H9 (cell line): ENCODE measurements at regions not wholly inside any gene's neighbourhood (a gene's known extent, or its start where the extent isn't known, plus 50 kb on each side); places are given as distances from the start of the nearest gene placed in this dataset.

Experiments used
- DNase-seq: peaks from one replicate; pipeline ENCODE4 v3.0.0-alpha.2; 2017
- H2AFZ ChIP-seq: one replicate; pipeline ENCODE4 v1.6.1; 2013; ENCODE audit warnings: mild to moderate bottlenecking, low read length, control low read depth, moderate library complexity
- H2AK5ac ChIP-seq: 2 replicates; pipeline ENCODE4 v1.6.1; 2013; ENCODE audit warnings: low read length, control low read depth, mixed read lengths; ENCODE audit not compliant: insufficient read length
- H2BK120ac ChIP-seq: one replicate; pipeline ENCODE4 v1.6.1; 2013; ENCODE audit warnings: low read depth, mild to moderate bottlenecking, low read length, control low read depth, inconsistent platforms; ENCODE audit not compliant: poor library complexity, severe bottlenecking
- H2BK12ac ChIP-seq: 2 replicates; pipeline ENCODE4 v1.6.1; 2013; ENCODE audit warnings: low read length, control low read depth, mixed read lengths, low read depth; ENCODE audit not compliant: insufficient read length
- H2BK15ac ChIP-seq: 2 replicates; pipeline ENCODE4 v1.6.1; 2013; ENCODE audit warnings: low read depth, low read length, control low read depth
- H2BK20ac ChIP-seq: one replicate; pipeline ENCODE4 v1.6.1; 2013; ENCODE audit warnings: low read depth, mild to moderate bottlenecking, low read length, control low read depth, inconsistent platforms; ENCODE audit not compliant: poor library complexity, severe bottlenecking
- H2BK5ac ChIP-seq: 2 replicates; pipeline ENCODE4 v1.6.1; 2013; ENCODE audit warnings: low read length, control low read depth, mixed read lengths; ENCODE audit not compliant: insufficient read length
- H3K14ac ChIP-seq: 2 replicates; pipeline ENCODE4 v1.6.1; 2013; ENCODE audit warnings: low read length, control low read depth; ENCODE audit not compliant: insufficient read depth
- H3K18ac ChIP-seq: 2 replicates; pipeline ENCODE4 v1.6.1; 2013; ENCODE audit warnings: low read depth, mild to moderate bottlenecking, mixed read lengths, low read length, control low read depth; ENCODE audit not compliant: insufficient read length
- H3K23ac ChIP-seq: 2 replicates; pipeline ENCODE4 v1.6.1; 2013; ENCODE audit warnings: low read length, control low read depth, mixed read lengths, low read depth; ENCODE audit not compliant: insufficient read length
- H3K23me2 ChIP-seq: 2 replicates; pipeline ENCODE4 v1.6.1; 2013; ENCODE audit warnings: low read depth, mild to moderate bottlenecking, mixed read lengths, low read length, control low read depth; ENCODE audit not compliant: insufficient read length, poor library complexity, severe bottlenecking
- H3K27ac ChIP-seq: 2 replicates; pipeline ENCODE4 v1.5.1; 2013; ENCODE audit warnings: low read length, control low read depth, mixed read lengths, low read depth; ENCODE audit not compliant: insufficient read length
- H3K27me3 ChIP-seq: 2 replicates; pipeline ENCODE4 v1.6.1; 2013; ENCODE audit warnings: low read length, control low read depth, inconsistent platforms; ENCODE audit not compliant: insufficient read depth
- H3K4ac ChIP-seq: 2 replicates; pipeline ENCODE4 v1.6.1; 2013; ENCODE audit warnings: low read depth, mild to moderate bottlenecking, control low read depth, inconsistent platforms, low read length, moderate library complexity
- H3K4me1 ChIP-seq: 2 replicates; pipeline ENCODE4 v1.6.1; 2013; ENCODE audit warnings: low read length, control low read depth, inconsistent platforms; ENCODE audit not compliant: insufficient read depth
- H3K4me2 ChIP-seq: 2 replicates; pipeline ENCODE4 v1.6.1; 2013; ENCODE audit warnings: low read length, control low read depth, mixed read lengths; ENCODE audit not compliant: insufficient read length, insufficient read depth
- H3K56ac ChIP-seq: 2 replicates; pipeline ENCODE4 v1.6.1; 2013; ENCODE audit warnings: low read depth, mild to moderate bottlenecking, mixed read lengths, low read length, control low read depth; ENCODE audit not compliant: insufficient read length
- H3K79me1 ChIP-seq: 2 replicates; pipeline ENCODE4 v1.6.1; 2013; ENCODE audit warnings: low read depth, mild to moderate bottlenecking, moderate library complexity, low read length, control low read depth, inconsistent platforms; ENCODE audit not compliant: insufficient read depth, poor library complexity, severe bottlenecking
- H3K79me2 ChIP-seq: 2 replicates; pipeline ENCODE4 v1.6.1; 2013; ENCODE audit warnings: low read length, control low read depth, inconsistent platforms; ENCODE audit not compliant: insufficient read depth
- H3K9ac ChIP-seq: 2 replicates; pipeline ENCODE4 v1.6.1; 2013; ENCODE audit warnings: low read length, control low read depth, mixed read lengths; ENCODE audit not compliant: insufficient read length; ENCODE audit errors: extremely low read depth
- H3K9me3 ChIP-seq: one replicate; pipeline ENCODE4 v1.6.1; 2013; ENCODE audit warnings: low read depth, low read length, inconsistent platforms; ENCODE audit not compliant: control insufficient read depth
- H3T11ph ChIP-seq: one replicate; pipeline ENCODE4 v1.6.1; 2013; ENCODE audit warnings: mild to moderate bottlenecking, low read length, control low read depth, inconsistent platforms
- H4K20me1 ChIP-seq: one replicate; pipeline ENCODE4 v1.6.1; 2013; ENCODE audit not compliant: control insufficient read depth, insufficient read length, insufficient read depth
- H4K5ac ChIP-seq: 2 replicates; pipeline ENCODE4 v1.6.1; 2013; ENCODE audit warnings: low read depth, mild to moderate bottlenecking, mixed read lengths, low read length, control low read depth; ENCODE audit not compliant: insufficient read length
- H4K8ac ChIP-seq: replicated peaks from 2 replicates; pipeline ENCODE4 v1.6.1; 2013; ENCODE audit warnings: low read length, control low read depth, mixed read lengths, low read depth; ENCODE audit not compliant: insufficient read length
- H4K91ac ChIP-seq: 2 replicates; pipeline ENCODE4 v1.6.1; 2013; ENCODE audit warnings: low read depth, mild to moderate bottlenecking, moderate library complexity, mixed read lengths, low read length, control low read depth; ENCODE audit not compliant: insufficient read length
- H3K27ac Mint-ChIP-seq, 3 experiments: 2 replicates in 2 of 3; 3 replicates in 1 of 3; pipeline ENCODE4 v1.8.0; 2020 to 2021; ENCODE audit warnings: mixed read lengths in 3 of 3, mild to moderate bottlenecking in 1 of 3, moderate library complexity in 1 of 3
- H3K27me3 Mint-ChIP-seq: 2 replicates; pipeline ENCODE4 v1.8.0; 2021; ENCODE audit warnings: low read depth, mild to moderate bottlenecking, moderate library complexity, mixed read lengths
- H3K36me3 Mint-ChIP-seq, 3 experiments: 2 replicates in 2 of 3; 3 replicates in 1 of 3; pipeline ENCODE4 v1.8.0; 2020 to 2021; ENCODE audit warnings: low read depth in 3 of 3, mixed read lengths in 3 of 3; ENCODE audit not compliant: insufficient read depth in 1 of 3
- H3K4me1 Mint-ChIP-seq, 2 experiments: 2 replicates each; pipeline ENCODE4 v1.8.0; 2020; ENCODE audit warnings: mixed read lengths in 2 of 2
- H3K4me3 Mint-ChIP-seq, 2 experiments: 2 replicates in 1 of 2; 3 replicates in 1 of 2; pipeline ENCODE4 v1.8.0; 2020 to 2021; ENCODE audit warnings: mild to moderate bottlenecking in 2 of 2, mixed read lengths in 2 of 2, moderate library complexity in 1 of 2
- H3K9me3 Mint-ChIP-seq, 2 experiments: 2 replicates in 1 of 2; 3 replicates in 1 of 2; pipeline ENCODE4 v1.8.0; 2020; ENCODE audit warnings: mild to moderate bottlenecking in 2 of 2, mixed read lengths in 2 of 2, moderate library complexity in 1 of 2
- WGBS: extraction: QIAGEN DNeasy Blood & Tissue Kit; methylation state at CpG from one replicate; pipeline ENCODE4 v1.1.7; 2013; ENCODE audit warnings: missing lambda C conversion rate, low lambda C conversion rate, mixed read lengths; ENCODE audit not compliant: insufficient read length; ENCODE audit errors: extremely low coverage; 5-methylcytosine and 5-hydroxymethylcytosine counted together
- TF ChIP-seq, protein P1 (sequence below): fragments of 200-600 bp; sonication (generic); conservative IDR thresholded peaks from 3 replicates; pipeline ENCODE4 v1.8.0; 2021; ENCODE audit warnings: antibody characterized with exemption, mild to moderate bottlenecking

DNA sequence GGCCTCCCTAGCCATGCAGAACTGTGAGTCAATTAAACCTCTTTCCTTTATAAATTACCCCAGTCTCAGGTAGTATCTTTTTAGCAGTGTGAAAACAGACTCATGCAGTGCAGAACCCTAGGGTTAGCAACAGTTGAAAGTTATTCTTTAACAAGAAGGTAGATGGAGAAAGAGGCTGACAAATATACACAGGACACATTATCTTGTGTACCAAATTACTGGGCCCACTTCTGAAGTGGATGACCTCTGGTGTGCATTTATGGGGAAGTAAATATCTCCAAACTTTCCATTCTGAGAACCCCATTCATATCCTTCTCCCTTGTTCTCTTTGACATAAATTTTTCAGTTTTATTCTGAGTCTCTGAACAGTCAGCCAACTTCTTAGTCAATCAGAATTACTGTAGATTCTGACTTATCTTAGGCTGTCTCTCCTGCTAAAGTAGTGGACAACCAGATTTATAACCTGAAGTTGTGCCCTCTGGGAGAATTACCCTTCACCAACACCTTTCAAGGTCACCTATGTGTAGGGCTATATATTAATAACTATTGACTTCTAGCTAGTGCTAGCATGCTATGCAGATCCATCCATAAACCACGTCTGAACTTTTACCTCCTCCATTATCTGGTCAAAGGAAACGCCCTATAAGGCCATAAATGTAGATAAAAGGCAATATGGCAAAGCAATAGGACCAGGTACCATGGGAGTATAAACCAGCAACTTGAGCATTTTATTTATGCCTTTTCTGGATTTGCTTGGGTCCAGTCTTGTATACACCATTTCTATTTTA is 72.5 kb upstream of the TAB3 start:
- H4K5ac ChIP-seq, result no peak overlapping the region
- TF ChIP-seq, protein P1, sequence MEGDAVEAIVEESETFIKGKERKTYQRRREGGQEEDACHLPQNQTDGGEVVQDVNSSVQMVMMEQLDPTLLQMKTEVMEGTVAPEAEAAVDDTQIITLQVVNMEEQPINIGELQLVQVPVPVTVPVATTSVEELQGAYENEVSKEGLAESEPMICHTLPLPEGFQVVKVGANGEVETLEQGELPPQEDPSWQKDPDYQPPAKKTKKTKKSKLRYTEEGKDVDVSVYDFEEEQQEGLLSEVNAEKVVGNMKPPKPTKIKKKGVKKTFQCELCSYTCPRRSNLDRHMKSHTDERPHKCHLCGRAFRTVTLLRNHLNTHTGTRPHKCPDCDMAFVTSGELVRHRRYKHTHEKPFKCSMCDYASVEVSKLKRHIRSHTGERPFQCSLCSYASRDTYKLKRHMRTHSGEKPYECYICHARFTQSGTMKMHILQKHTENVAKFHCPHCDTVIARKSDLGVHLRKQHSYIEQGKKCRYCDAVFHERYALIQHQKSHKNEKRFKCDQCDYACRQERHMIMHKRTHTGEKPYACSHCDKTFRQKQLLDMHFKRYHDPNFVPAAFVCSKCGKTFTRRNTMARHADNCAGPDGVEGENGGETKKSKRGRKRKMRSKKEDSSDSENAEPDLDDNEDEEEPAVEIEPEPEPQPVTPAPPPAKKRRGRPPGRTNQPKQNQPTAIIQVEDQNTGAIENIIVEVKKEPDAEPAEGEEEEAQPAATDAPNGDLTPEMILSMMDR, result no peak

More for the DNA sequence above, 72.5 kb upstream of the TAB3 start:
- Histone ChIP-seq H3K4me2 (no peak overlapping the region), H3K56ac (no peak overlapping the region), H3T11ph (no peak overlapping the region), H2BK5ac (no peak overlapping the region), H2BK12ac (no peak overlapping the region), H2BK20ac (no peak overlapping the region), H3K23me2 (no peaks in the 10 kb centered on the region), H3K18ac (no peak overlapping the region), H3K4ac (no peak overlapping the region), H2BK120ac (no peak overlapping the region), H4K91ac (no peak overlapping the region), H4K20me1 (no peaks in the 10 kb centered on the region), H2AK5ac (no peak overlapping the region), H3K23ac (no peak overlapping the region), H3K9me3 (no peaks in the 10 kb centered on the region), H3K79me2 (no peaks in the 10 kb centered on the region), H3K79me1 (no peaks in the 10 kb centered on the region), H3K4me1 (no peaks in the 10 kb centered on the region), H4K8ac (no peak overlapping the region), H3K27ac (no peak overlapping the region), H2BK15ac (no peak overlapping the region), H2AFZ (no peak overlapping the region), H3K27me3 (no peaks in the 10 kb centered on the region), H3K14ac (no peak overlapping the region), H3K9ac (no peak overlapping the region)
- Mint-ChIP-seq H3K4me1 (no peaks in the 10 kb centered on the region), H3K9me3 (peaks cover 64 to 70% of the 10 kb centered on the region in 2 experiments), H3K36me3 (no peaks in the 10 kb centered on the region; a peak in 1 of 7 replicates), H3K27me3 (no peaks in the 10 kb centered on the region), H3K4me3 (no peak overlapping the region), H3K27ac (no peak overlapping the region; a peak in 1 of 7 replicates)
- no CpG with 5 or more reads among the region's 2 CpGs for WGBS
- no peak for DNase-seq
